Neural cell (in vitro differentiated cells): ENCODE measurements at regions not wholly inside any gene's neighbourhood (a gene's known extent, or its start where the extent isn't known, plus 50 kb on each side); places are given as distances from the start of the nearest gene placed in this dataset.

Source experiments
- H2AFZ ChIP-seq: fragments of 200-600, 300-800 bp; sonication (generic), shearing (Covaris generic); 2 replicates; pipeline ENCODE4 v1.6.0; 2014; ENCODE audit warnings: low read depth, mild to moderate bottlenecking, antibody characterized with exemption, low read length, moderate library complexity
- H3F3A ChIP-seq: fragments of 200-600 bp; shearing (Covaris generic); 2 replicates; pipeline ENCODE4 v1.6.1; 2016; ENCODE audit warnings: mild to moderate bottlenecking, moderate library complexity, mixed read lengths, antibody characterized with exemption, low read length; ENCODE audit not compliant: insufficient read depth, poor library complexity, severe bottlenecking
- H3K27ac ChIP-seq: fragments of 200-600, 300-800 bp; sonication (generic), shearing (Covaris generic); 2 replicates; pipeline ENCODE4 v1.5.1; 2014; ENCODE audit warnings: mild to moderate bottlenecking, low read length, moderate library complexity
- H3K27me3 ChIP-seq: fragments of 300-800, 200-600 bp; sonication (generic), shearing (Covaris generic); 2 replicates; pipeline ENCODE4 v1.6.0; 2014; ENCODE audit warnings: mild to moderate bottlenecking, low read depth, low read length, moderate library complexity; ENCODE audit not compliant: insufficient read depth
- H3K36me3 ChIP-seq: fragments of 300-800, 200-600 bp; sonication (generic), shearing (Covaris generic); 2 replicates; pipeline ENCODE4 v1.5.1; 2014; ENCODE audit warnings: mild to moderate bottlenecking, antibody characterized with exemption, low read length, moderate library complexity; ENCODE audit not compliant: insufficient read depth
- H3K4me2 ChIP-seq: fragments of 300-800, 200-600 bp; sonication (generic), shearing (Covaris generic); 2 replicates; pipeline ENCODE4 v1.6.0; 2014; ENCODE audit warnings: mild to moderate bottlenecking, low read length
- H3K4me3 ChIP-seq: fragments of 300-800, 200-600 bp; sonication (generic), shearing (Covaris generic); 2 replicates; pipeline ENCODE4 v1.5.1; 2014; ENCODE audit warnings: mild to moderate bottlenecking, low read length, moderate library complexity
- H3K79me2 ChIP-seq: fragments of 200-600 bp; shearing (Covaris generic); replicated peaks from 2 replicates; pipeline ENCODE4 v1.6.0; 2014; ENCODE audit warnings: mild to moderate bottlenecking, low read length, moderate library complexity; ENCODE audit not compliant: insufficient read depth
- H3K9ac ChIP-seq: fragments of 300-800, 200-600 bp; sonication (generic), shearing (Covaris generic); 2 replicates; pipeline ENCODE4 v1.6.1; 2016; ENCODE audit warnings: mild to moderate bottlenecking, low read length, mixed read lengths
- H3K9me2 ChIP-seq: fragments of 200-600 bp; shearing (Covaris generic); 2 replicates; pipeline ENCODE4 v1.6.1; 2016; ENCODE audit warnings: mild to moderate bottlenecking, low read length, mixed read lengths; ENCODE audit not compliant: insufficient read depth
- H3K9me3 ChIP-seq: fragments of 200-600, 300-800 bp; sonication (generic), shearing (Covaris generic); 2 replicates; pipeline ENCODE4 v1.6.1; 2016; ENCODE audit warnings: mild to moderate bottlenecking, mixed run types, low read length, moderate library complexity, mixed read lengths
- H4K20me1 ChIP-seq: fragments of 200-600 bp; shearing (Covaris generic); 2 replicates; pipeline ENCODE4 v1.6.1; 2016; ENCODE audit warnings: mild to moderate bottlenecking, mixed run types; ENCODE audit not compliant: insufficient read depth
- EP300 ChIP-seq: fragments of 450-650 bp; conservative IDR thresholded peaks from 2 replicates; pipeline ENCODE4 v1.6.1; 2014; ENCODE audit warnings: antibody characterized with exemption, mild to moderate bottlenecking, moderate library complexity; ENCODE audit not compliant: poor library complexity, severe bottlenecking
- EZH2 ChIP-seq: fragments of 200-600, 300-800 bp; shearing (Covaris generic), sonication (generic); IDR thresholded peaks from 2 replicates; pipeline ENCODE4 v1.6.1; 2014; ENCODE audit warnings: antibody characterized with exemption, low read length, borderline replicate concordance, mild to moderate bottlenecking; ENCODE audit not compliant: insufficient read depth, poor library complexity, severe bottlenecking
- MXI1 ChIP-seq: fragments of 450-650 bp; conservative IDR thresholded peaks from 2 replicates; pipeline ENCODE4 v1.6.1; 2014; ENCODE audit warnings: antibody characterized with exemption, mild to moderate bottlenecking; ENCODE audit not compliant: poor library complexity, severe bottlenecking
- POLR2AphosphoS5 ChIP-seq: IDR thresholded peaks from 2 replicates; pipeline ENCODE4 v1.6.1; 2012
- RAD21 ChIP-seq: fragments of 450-650 bp; conservative IDR thresholded peaks from 2 replicates; pipeline ENCODE4 v1.6.1; 2014; ENCODE audit warnings: antibody characterized with exemption, mild to moderate bottlenecking, moderate library complexity
- SMC3 ChIP-seq: fragments of 450-650 bp; conservative IDR thresholded peaks from 2 replicates; pipeline ENCODE4 v1.6.1; 2014; ENCODE audit warnings: antibody characterized with exemption, mild to moderate bottlenecking, moderate library complexity; ENCODE audit not compliant: poor library complexity
- TAF1 ChIP-seq: IDR thresholded peaks from 2 replicates; pipeline ENCODE4 v1.6.1; 2012; ENCODE audit warnings: low read depth
- TF ChIP-seq, protein P1 (sequence below): IDR thresholded peaks from 2 replicates; pipeline ENCODE4 v1.6.1; 2012; ENCODE audit warnings: borderline replicate concordance
- TF ChIP-seq, protein P2 (sequence below): fragments of 450-650 bp; IDR thresholded peaks from 2 replicates; pipeline ENCODE4 v1.5.1; 2014; ENCODE audit warnings: antibody characterized with exemption, mild to moderate bottlenecking, moderate library complexity; ENCODE audit not compliant: poor library complexity, severe bottlenecking

DNA sequence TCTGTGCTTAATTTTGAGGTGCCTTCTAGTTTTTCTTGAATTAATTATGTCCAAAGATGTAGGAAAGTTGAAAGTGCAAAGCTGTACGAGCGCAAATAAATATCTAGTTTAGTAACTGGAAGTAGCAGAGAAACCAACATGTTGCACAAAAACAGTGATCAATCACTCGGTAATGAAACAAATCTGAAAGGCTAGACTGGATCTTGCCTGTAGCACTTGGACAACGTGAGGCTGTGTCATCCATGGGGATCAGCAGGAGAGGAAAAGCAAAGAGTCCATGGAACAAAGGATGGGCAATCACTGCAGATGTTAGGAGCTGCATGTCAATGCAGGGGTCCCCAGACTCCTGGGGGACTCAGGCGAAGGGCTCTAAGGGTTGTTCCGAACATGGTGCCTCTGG lies 424.2 kb downstream of the IRX1 start:
- H3K9me2 ChIP-seq, result no peaks in the 10 kb centered on the region

DNA sequence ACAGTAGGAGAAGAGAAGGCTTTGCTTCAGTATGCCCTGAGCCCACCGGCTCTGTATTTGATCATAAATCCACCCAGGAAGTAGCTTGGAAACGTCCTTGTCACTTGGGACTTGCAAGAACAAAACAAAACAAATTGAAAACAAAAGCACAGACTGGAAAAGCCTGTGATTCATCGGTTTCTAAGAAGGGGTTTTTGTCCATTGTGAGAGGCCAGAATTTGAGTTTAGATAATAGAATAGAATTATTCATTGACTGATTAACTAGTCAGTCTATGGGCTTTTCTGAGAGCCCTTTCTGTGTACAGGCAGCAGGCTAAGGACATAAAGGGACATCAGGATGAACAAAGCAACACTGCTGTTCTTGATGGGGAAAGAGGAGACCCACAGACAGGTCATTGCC lies 424.8 kb downstream of the IRX1 start:
- no peak overlapping the region for H3K4me2 ChIP-seq
- H3K9me2 ChIP-seq, result no peaks in the 10 kb centered on the region
- TF ChIP-seq, protein P1, sequence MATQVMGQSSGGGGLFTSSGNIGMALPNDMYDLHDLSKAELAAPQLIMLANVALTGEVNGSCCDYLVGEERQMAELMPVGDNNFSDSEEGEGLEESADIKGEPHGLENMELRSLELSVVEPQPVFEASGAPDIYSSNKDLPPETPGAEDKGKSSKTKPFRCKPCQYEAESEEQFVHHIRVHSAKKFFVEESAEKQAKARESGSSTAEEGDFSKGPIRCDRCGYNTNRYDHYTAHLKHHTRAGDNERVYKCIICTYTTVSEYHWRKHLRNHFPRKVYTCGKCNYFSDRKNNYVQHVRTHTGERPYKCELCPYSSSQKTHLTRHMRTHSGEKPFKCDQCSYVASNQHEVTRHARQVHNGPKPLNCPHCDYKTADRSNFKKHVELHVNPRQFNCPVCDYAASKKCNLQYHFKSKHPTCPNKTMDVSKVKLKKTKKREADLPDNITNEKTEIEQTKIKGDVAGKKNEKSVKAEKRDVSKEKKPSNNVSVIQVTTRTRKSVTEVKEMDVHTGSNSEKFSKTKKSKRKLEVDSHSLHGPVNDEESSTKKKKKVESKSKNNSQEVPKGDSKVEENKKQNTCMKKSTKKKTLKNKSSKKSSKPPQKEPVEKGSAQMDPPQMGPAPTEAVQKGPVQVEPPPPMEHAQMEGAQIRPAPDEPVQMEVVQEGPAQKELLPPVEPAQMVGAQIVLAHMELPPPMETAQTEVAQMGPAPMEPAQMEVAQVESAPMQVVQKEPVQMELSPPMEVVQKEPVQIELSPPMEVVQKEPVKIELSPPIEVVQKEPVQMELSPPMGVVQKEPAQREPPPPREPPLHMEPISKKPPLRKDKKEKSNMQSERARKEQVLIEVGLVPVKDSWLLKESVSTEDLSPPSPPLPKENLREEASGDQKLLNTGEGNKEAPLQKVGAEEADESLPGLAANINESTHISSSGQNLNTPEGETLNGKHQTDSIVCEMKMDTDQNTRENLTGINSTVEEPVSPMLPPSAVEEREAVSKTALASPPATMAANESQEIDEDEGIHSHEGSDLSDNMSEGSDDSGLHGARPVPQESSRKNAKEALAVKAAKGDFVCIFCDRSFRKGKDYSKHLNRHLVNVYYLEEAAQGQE, result no peak
- TF ChIP-seq SMC3 (no peak), TAF1 (no peak), MXI1 (no peak), POLR2AphosphoS5 (no peak), EP300 (no peak), EZH2 (no peak), RAD21 (no peak)
- TF ChIP-seq, protein P2, sequence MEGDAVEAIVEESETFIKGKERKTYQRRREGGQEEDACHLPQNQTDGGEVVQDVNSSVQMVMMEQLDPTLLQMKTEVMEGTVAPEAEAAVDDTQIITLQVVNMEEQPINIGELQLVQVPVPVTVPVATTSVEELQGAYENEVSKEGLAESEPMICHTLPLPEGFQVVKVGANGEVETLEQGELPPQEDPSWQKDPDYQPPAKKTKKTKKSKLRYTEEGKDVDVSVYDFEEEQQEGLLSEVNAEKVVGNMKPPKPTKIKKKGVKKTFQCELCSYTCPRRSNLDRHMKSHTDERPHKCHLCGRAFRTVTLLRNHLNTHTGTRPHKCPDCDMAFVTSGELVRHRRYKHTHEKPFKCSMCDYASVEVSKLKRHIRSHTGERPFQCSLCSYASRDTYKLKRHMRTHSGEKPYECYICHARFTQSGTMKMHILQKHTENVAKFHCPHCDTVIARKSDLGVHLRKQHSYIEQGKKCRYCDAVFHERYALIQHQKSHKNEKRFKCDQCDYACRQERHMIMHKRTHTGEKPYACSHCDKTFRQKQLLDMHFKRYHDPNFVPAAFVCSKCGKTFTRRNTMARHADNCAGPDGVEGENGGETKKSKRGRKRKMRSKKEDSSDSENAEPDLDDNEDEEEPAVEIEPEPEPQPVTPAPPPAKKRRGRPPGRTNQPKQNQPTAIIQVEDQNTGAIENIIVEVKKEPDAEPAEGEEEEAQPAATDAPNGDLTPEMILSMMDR, result no peak
- no peak overlapping the region for H3K27ac ChIP-seq
- no peaks in the 10 kb centered on the region for H4K20me1 ChIP-seq
- no peaks in the 10 kb centered on the region for H3K27me3 ChIP-seq
- no peaks in the 10 kb centered on the region for H3K36me3 ChIP-seq
- no peak overlapping the region for H3K9ac ChIP-seq
- no peaks in the 10 kb centered on the region for H3K9me3 ChIP-seq
- H2AFZ ChIP-seq, result no peak overlapping the region
- no peaks in the 10 kb centered on the region for H3F3A ChIP-seq
- H3K79me2 ChIP-seq, result no peaks in the 10 kb centered on the region
- H3K4me3 ChIP-seq, result no peak overlapping the region

More for the DNA sequence above, 424.2 kb downstream of the IRX1 start:
- Histone ChIP-seq H3K4me3 (no peak overlapping the region), H4K20me1 (no peaks in the 10 kb centered on the region), H3K27me3 (no peaks in the 10 kb centered on the region), H3F3A (no peaks in the 10 kb centered on the region), H3K79me2 (no peaks in the 10 kb centered on the region), H3K9ac (no peak overlapping the region), H3K36me3 (no peaks in the 10 kb centered on the region), H2AFZ (no peak overlapping the region), H3K27ac (no peak overlapping the region), H3K9me3 (no peaks in the 10 kb centered on the region), H3K4me2 (no peak overlapping the region)
- TF ChIP-seq, protein P2, result no peak
- TF ChIP-seq RAD21, result no peak
- TF ChIP-seq EZH2, result no peak
- TF ChIP-seq SMC3, result no peak
- TF ChIP-seq MXI1, result no peak
